Liver (tissue), 8 donors: ENCODE measurements at regions not wholly inside any gene's neighbourhood (a gene's known extent, or its start where the extent isn't known, plus 50 kb on each side); places are given as distances from the start of the nearest gene placed in this dataset.

Experiments
- DNase-seq: peaks from one replicate; pipeline ENCODE4 v3.0.0-alpha.2; 2017; ENCODE audit warnings: low spot score
- H3K27ac ChIP-seq, 2 donors: one replicate each; pipeline ENCODE4 v1.7.0; 2013; ENCODE audit warnings: inconsistent platforms in 2 of 2, low read length in 2 of 2, control low read depth in 1 of 2, low read depth in 1 of 2, mild to moderate bottlenecking in 1 of 2
- H3K27me3 ChIP-seq, 4 donors: one replicate each; pipeline versions ENCODE4 v1.6.1 to v1.7.0; 2013; ENCODE audit warnings: low read length in 3 of 4, inconsistent platforms in 1 of 4, mild to moderate bottlenecking in 1 of 4, moderate library complexity in 1 of 4; ENCODE audit not compliant: control insufficient read depth in 4 of 4, insufficient read depth in 4 of 4
- H3K36me3 ChIP-seq, 4 donors: one replicate each; pipeline versions ENCODE4 v1.6.1 to v1.7.0; 2013; ENCODE audit warnings: low read length in 3 of 4, mild to moderate bottlenecking in 3 of 4, low read depth in 1 of 4, moderate library complexity in 1 of 4; ENCODE audit not compliant: control insufficient read depth in 4 of 4, insufficient read depth in 3 of 4
- H3K4me1 ChIP-seq, 4 donors: one replicate each; pipeline versions ENCODE4 v1.6.1 to v1.7.0; 2013; ENCODE audit warnings: low read length in 3 of 4, mild to moderate bottlenecking in 3 of 4, moderate library complexity in 1 of 4; ENCODE audit not compliant: control insufficient read depth in 4 of 4, insufficient read depth in 4 of 4
- H3K4me3 ChIP-seq, 3 donors: one replicate each; pipeline versions ENCODE4 v1.6.1 to v1.7.0; 2013; ENCODE audit warnings: low read length in 3 of 3, control low read depth in 1 of 3, low read depth in 1 of 3, mild to moderate bottlenecking in 1 of 3
- H3K9ac ChIP-seq, 2 donors: one replicate each; pipeline ENCODE4 v1.7.0; 2013; ENCODE audit warnings: low read length in 2 of 2, mild to moderate bottlenecking in 2 of 2, moderate library complexity in 2 of 2, control low read depth in 1 of 2, low read depth in 1 of 2
- H3K9me3 ChIP-seq, 4 donors: one replicate each; pipeline versions ENCODE4 v1.6.1 to v1.7.0; 2013; ENCODE audit warnings: low read length in 3 of 4; ENCODE audit not compliant: control insufficient read depth in 4 of 4
- ATF3 ChIP-seq: IDR thresholded peaks from 2 replicates; pipeline ENCODE4 v1.6.1; 2016; ENCODE audit warnings: antibody characterized with exemption
- CTCF ChIP-seq: fragments of 150-350 bp; IDR thresholded peaks from 2 replicates; pipeline ENCODE4 v1.5.1; 2017; ENCODE audit warnings: improper control_type of control experiment, low read depth, low read length; ENCODE audit not compliant: missing input control
- EGR1 ChIP-seq, 2 donors: IDR thresholded peaks; 2 replicates each; pipeline ENCODE4 v1.6.1; 2016 to 2018; ENCODE audit warnings: antibody characterized with exemption in 2 of 2, low read depth in 2 of 2
- FOXA1 ChIP-seq: IDR thresholded peaks from 2 replicates; pipeline ENCODE4 v1.6.1; 2016; ENCODE audit warnings: antibody characterized with exemption
- FOXA2 ChIP-seq: IDR thresholded peaks from 2 replicates; pipeline ENCODE4 v1.6.1; 2016; ENCODE audit warnings: antibody characterized with exemption
- GABPA ChIP-seq, 2 donors: IDR thresholded peaks in 1 of 2; conservative IDR thresholded peaks in 1 of 2; 2 replicates each; pipeline ENCODE4 v1.6.1; 2016; ENCODE audit warnings: antibody characterized with exemption in 2 of 2, mild to moderate bottlenecking in 1 of 2, moderate library complexity in 1 of 2
- HNF4A ChIP-seq, 2 donors: conservative IDR thresholded peaks; 2 replicates each; pipeline ENCODE4 v1.6.1; 2016; ENCODE audit warnings: antibody characterized with exemption in 2 of 2, mild to moderate bottlenecking in 2 of 2
- HNF4G ChIP-seq: IDR thresholded peaks from 2 replicates; pipeline ENCODE4 v1.6.1; 2016; ENCODE audit warnings: antibody characterized with exemption
- JUND ChIP-seq, 2 donors: IDR thresholded peaks; 2 replicates each; pipeline ENCODE4 v1.6.1; 2016; ENCODE audit warnings: antibody characterized with exemption in 2 of 2
- NR2F2 ChIP-seq: IDR thresholded peaks from 2 replicates; pipeline ENCODE4 v1.6.1; 2016; ENCODE audit warnings: antibody characterized with exemption
- RAD21 ChIP-seq, 2 donors: IDR thresholded peaks; 2 replicates each; pipeline ENCODE4 v1.6.1; 2016; ENCODE audit warnings: antibody characterized with exemption in 2 of 2, mild to moderate bottlenecking in 2 of 2
- RXRA ChIP-seq, 2 donors: IDR thresholded peaks; 2 replicates each; pipeline ENCODE4 v1.6.1; 2017 to 2018; ENCODE audit warnings: antibody characterized with exemption in 2 of 2, mild to moderate bottlenecking in 1 of 2
- SP1 ChIP-seq: IDR thresholded peaks from 2 replicates; pipeline ENCODE4 v1.6.1; 2018; ENCODE audit warnings: antibody characterized with exemption, mild to moderate bottlenecking
- TAF1 ChIP-seq: conservative IDR thresholded peaks from 2 replicates; pipeline ENCODE4 v1.6.1; 2016; ENCODE audit warnings: antibody characterized with exemption, mild to moderate bottlenecking
- YY1 ChIP-seq: IDR thresholded peaks from 2 replicates; pipeline ENCODE4 v1.6.1; 2016; ENCODE audit warnings: antibody characterized with exemption, mild to moderate bottlenecking
- ZBTB33 ChIP-seq: IDR thresholded peaks from 2 replicates; pipeline ENCODE4 v1.6.1; 2016; ENCODE audit warnings: antibody characterized with exemption
- WGBS: extraction: QIAGEN DNeasy Blood & Tissue Kit; methylation state at CpG from one replicate; pipeline ENCODE4 v1.1.7; 2013; 5-methylcytosine and 5-hydroxymethylcytosine counted together
- TF ChIP-seq, protein P1 (sequence below): IDR thresholded peaks from 2 replicates; pipeline ENCODE4 v1.6.1; 2016; ENCODE audit warnings: antibody characterized with exemption
- donor health status: healthy.
- donor health status: healthy.
- donor health status: healthy.
- donor health status: healthy.
- donor health status: healthy.

DNA sequence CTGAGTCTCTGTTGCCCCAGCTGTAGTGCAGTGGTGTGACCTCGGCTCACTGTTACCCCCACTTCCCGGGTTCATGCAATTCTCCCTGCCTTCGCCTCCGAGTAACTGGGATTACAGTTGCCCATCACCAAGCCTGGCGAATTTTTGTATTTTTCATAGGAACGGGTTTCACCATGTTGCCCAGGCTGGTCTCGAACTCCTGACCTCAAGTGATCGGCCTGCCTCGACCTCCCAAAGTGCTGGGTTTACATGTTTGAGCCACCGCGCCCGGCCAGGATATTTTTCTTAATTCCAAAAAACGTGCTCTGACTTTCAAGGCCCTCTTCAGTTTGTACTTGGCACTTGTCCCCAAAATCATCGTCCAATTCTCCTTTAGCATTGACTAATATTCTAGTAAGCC lies 129.2 kb upstream of the EPHA5 start (continued):
- TF ChIP-seq CTCF (no peak), HNF4A (conservative IDR thresholded peaks at IDR 0.05) (no peak), YY1 (no peak), FOXA2 (no peak), GABPA (IDR thresholded peaks at IDR 0.05 in 1 of 2, conservative IDR thresholded peaks at IDR 0.05 in 1 of 2) (no peak), EGR1 (IDR thresholded peaks at IDR 0.05; ENCODE audit: low read depth in 2 of 2) (no peak)

- DNase-seq = no peak
- Histone ChIP-seq H3K9me3 (no peaks in the 10 kb centered on the region), H3K27ac (no peak overlapping the region), H3K27me3 (no peaks in the 10 kb centered on the region), H3K4me1 (no peaks in the 10 kb centered on the region), H3K36me3 (no peaks in the 10 kb centered on the region), H3K4me3 (no peak overlapping the region), H3K9ac (no peak overlapping the region)
- TF ChIP-seq SP1 (no peak), EGR1 (IDR thresholded peaks at IDR 0.05; ENCODE audit: low read depth in 2 of 2) (no peak), RXRA (IDR thresholded peaks at IDR 0.05) (no peak), FOXA1 (no peak), ATF3 (no peak), CTCF (no peak), RAD21 (IDR thresholded peaks at IDR 0.05) (no peak), NR2F2 (no peak)
- WGBS = 55% methylated on average over 2 of the region's 2 CpGs
Observed at GRCh38 chr4:65798498-65799127, 128.3 kb upstream of the EPHA5 start.

GRCh38 chr4:65791812-65792308 lies 121.6 kb upstream of the EPHA5 start:
- Histone ChIP-seq H3K27me3 (peaks cover 0 to 3% (median 0%) of the 10 kb centered on the region in 4 donors), H3K4me1 (no peaks in the 10 kb centered on the region), H3K9ac (no peak overlapping the region), H3K9me3 (no peaks in the 10 kb centered on the region), H3K36me3 (no peaks in the 10 kb centered on the region), H3K4me3 (no peak overlapping the region), H3K27ac (no peak overlapping the region)
- TF ChIP-seq HNF4A (conservative IDR thresholded peaks at IDR 0.05) (no peak), RXRA (IDR thresholded peaks at IDR 0.05) (no peak), JUND (IDR thresholded peaks at IDR 0.05) (no peak), SP1 (no peak), HNF4G (no peak), EGR1 (IDR thresholded peaks at IDR 0.05; ENCODE audit: low read depth in 2 of 2) (no peak), GABPA (IDR thresholded peaks at IDR 0.05 in 1 of 2, conservative IDR thresholded peaks at IDR 0.05 in 1 of 2) (no peak), YY1 (no peak), TAF1 (no peak), FOXA1 (no peak), ZBTB33 (no peak), CTCF (no peak)
- TF ChIP-seq, protein P1, sequence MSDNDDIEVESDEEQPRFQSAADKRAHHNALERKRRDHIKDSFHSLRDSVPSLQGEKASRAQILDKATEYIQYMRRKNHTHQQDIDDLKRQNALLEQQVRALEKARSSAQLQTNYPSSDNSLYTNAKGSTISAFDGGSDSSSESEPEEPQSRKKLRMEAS = no peak
- 52% methylated on average over 5 of the region's 5 CpGs for WGBS
- DNase-seq = no peak
